Hematopoietic multipotent progenitor cell treated with erythropoietin and hydrocortisone succinate and interleukin-3 and kit ligand, for 4 days (in vitro differentiated cells): ENCODE measurements at regions not wholly inside any gene's neighbourhood (a gene's known extent, or its start where the extent isn't known, plus 50 kb on each side); places are given as distances from the start of the nearest gene placed in this dataset.

Experiments
- DNase-seq: peaks from one replicate; pipeline ENCODE4 v3.0.0-alpha.2; 2015

- DNase-seq = no peak
Measured at GRCh38 chr2:41902897-41903296, 144.9 kb upstream of the PKDCC start.

GRCh38 chr2:41903474-41904135 lies 144.2 kb upstream of the PKDCC start:
- no peak for DNase-seq

GRCh38 chr2:41904459-41904858 lies 143.4 kb upstream of the PKDCC start:
- DNase-seq = no peak

- no peak for DNase-seq
Measured at GRCh38 chr2:41905597-41906337, 142.1 kb upstream of the PKDCC start.

- no peak for DNase-seq
Measured at GRCh38 chr2:41906338-41906725, 141.5 kb upstream of the PKDCC start.

- DNase-seq = no peak
Measured at GRCh38 chr2:41907141-41907540, 140.7 kb upstream of the PKDCC start.

- DNase-seq = peak; percentile 54
Measured at GRCh38 chr2:41907771-41908207, 140.0 kb upstream of the PKDCC start.

- DNase-seq = no peak
Measured at GRCh38 chr2:41908349-41908748, 139.5 kb upstream of the PKDCC start.

- DNase-seq = no peak
Measured at GRCh38 chr2:41909584-41909983, 138.2 kb upstream of the PKDCC start.

GRCh38 chr2:41910126-41910525 lies 137.7 kb upstream of the PKDCC start:
- no peak for DNase-seq

- DNase-seq = no peak
Measured at GRCh38 chr2:41911033-41911432, 136.8 kb upstream of the PKDCC start.

- DNase-seq = no peak
Measured at GRCh38 chr2:41912337-41912736, 135.5 kb upstream of the PKDCC start.

GRCh38 chr2:41912776-41913175 lies 135.0 kb upstream of the PKDCC start:
- no peak for DNase-seq

- no peak for DNase-seq
Measured at GRCh38 chr2:41913311-41913710, 134.5 kb upstream of the PKDCC start.

GRCh38 chr2:41913921-41914609 lies 133.8 kb upstream of the PKDCC start:
- DNase-seq = no peak

GRCh38 chr2:41914936-41915335 lies 132.9 kb upstream of the PKDCC start:
- no peak for DNase-seq

- DNase-seq = no peak
Measured at GRCh38 chr2:41916177-41916576, 131.6 kb upstream of the PKDCC start.

- no peak for DNase-seq
Measured at GRCh38 chr2:41917587-41917986, 130.2 kb upstream of the PKDCC start.

- no peak for DNase-seq
Measured at GRCh38 chr2:41919135-41919534, 128.7 kb upstream of the PKDCC start.

- no peak for DNase-seq
Measured at GRCh38 chr2:41920181-41920580, 127.6 kb upstream of the PKDCC start.

GRCh38 chr2:41920812-41921211 lies 127.0 kb upstream of the PKDCC start:
- DNase-seq = no peak

GRCh38 chr2:41922177-41922576 lies 125.6 kb upstream of the PKDCC start:
- DNase-seq = peak; percentile 20

- DNase-seq = no peak
Measured at GRCh38 chr2:41923156-41923786, 124.5 kb upstream of the PKDCC start.

- no peak for DNase-seq
Measured at GRCh38 chr2:41924024-41924423, 123.8 kb upstream of the PKDCC start.
